ENCODE measurements at regions not wholly inside any gene's neighbourhood (a gene's known extent, or its start where the extent isn't known, plus 50 kb on each side); places are given as distances from the start of the nearest gene placed in this dataset.

GRCh38 chr9:99607842-99608448 is 213.7 kb upstream of the NR4A3 start:
- no peak for DNase-seq (ENCODE audit: low spot score in 2 of 2)
- H3K4me3 ChIP-seq (ENCODE audit: low read depth, poor library complexity, severe bottlenecking) = no peak overlapping the region
- WGBS, 2 donors = 71% methylated on average over 1 of the region's 1 CpG
- intact Hi-C loops (cut with DNase I; ENCODE audit: low total_unique reads) = no loop called here
- TF ChIP-seq POLR2A (IDR thresholded peaks at IDR 0.05) (no peak), CTCF (IDR thresholded peaks at IDR 0.05) (no peak)

GRCh38 chr9:99614341-99614740 is 207.3 kb upstream of the NR4A3 start:
- WGBS, 2 donors = 89 to 90% methylated on average over 5 of the region's 5 CpGs
- intact Hi-C loops (cut with DNase I; ENCODE audit: low total_unique reads) = no loop called here
- H3K4me3 ChIP-seq (ENCODE audit: low read depth, poor library complexity, severe bottlenecking) = no peak overlapping the region
- no peak for TF ChIP-seq CTCF (IDR thresholded peaks at IDR 0.05)
- TF ChIP-seq POLR2A (IDR thresholded peaks at IDR 0.05) = no peak
- no peak for DNase-seq (ENCODE audit: low spot score in 2 of 2)

GRCh38 chr9:99621040-99621439 is 200.6 kb upstream of the NR4A3 start:
- TF ChIP-seq POLR2A (IDR thresholded peaks at IDR 0.05) (no peak), CTCF (IDR thresholded peaks at IDR 0.05) (no peak)
- intact Hi-C loops (cut with DNase I; ENCODE audit: low total_unique reads) = no loop called here

GRCh38 chr9:99622679-99623078 is 199.0 kb upstream of the NR4A3 start:
- TF ChIP-seq CTCF (IDR thresholded peaks at IDR 0.05) (no peak), POLR2A (IDR thresholded peaks at IDR 0.05) (no peak)
- WGBS, 2 donors = 83 to 84% methylated on average over 8 of the region's 8 CpGs
- intact Hi-C loops (cut with DNase I; ENCODE audit: low total_unique reads) = no loop called here

More at GRCh38 chr9:99621040-99621439, 200.6 kb upstream of the NR4A3 start:
- DNase-seq (ENCODE audit: low spot score in 2 of 2) = no peak
- WGBS, 2 donors = 56 to 71% methylated on average over 1 of the region's 1 CpG
- no peak overlapping the region for H3K4me3 ChIP-seq (ENCODE audit: low read depth, poor library complexity, severe bottlenecking)

GRCh38 chr9:99623780-99624364 is 197.8 kb upstream of the NR4A3 start:
- WGBS, 2 donors = 88% methylated on average over 3 of the region's 3 CpGs
- no peak for DNase-seq (ENCODE audit: low spot score in 2 of 2)
- H3K4me3 ChIP-seq (ENCODE audit: low read depth, poor library complexity, severe bottlenecking) = no peak overlapping the region
- intact Hi-C loops (cut with DNase I; ENCODE audit: low total_unique reads) = no loop called here
- TF ChIP-seq POLR2A (IDR thresholded peaks at IDR 0.05) (no peak), CTCF (IDR thresholded peaks at IDR 0.05) (no peak)

More at GRCh38 chr9:99622679-99623078, 199.0 kb upstream of the NR4A3 start:
- no peak for DNase-seq (ENCODE audit: low spot score in 2 of 2)
- H3K4me3 ChIP-seq (ENCODE audit: low read depth, poor library complexity, severe bottlenecking) = no peak overlapping the region
